ENCODE measurements at regions not wholly inside any gene's neighbourhood (a gene's known extent, or its start where the extent isn't known, plus 50 kb on each side); places are given as distances from the start of the nearest gene placed in this dataset.

DNA sequence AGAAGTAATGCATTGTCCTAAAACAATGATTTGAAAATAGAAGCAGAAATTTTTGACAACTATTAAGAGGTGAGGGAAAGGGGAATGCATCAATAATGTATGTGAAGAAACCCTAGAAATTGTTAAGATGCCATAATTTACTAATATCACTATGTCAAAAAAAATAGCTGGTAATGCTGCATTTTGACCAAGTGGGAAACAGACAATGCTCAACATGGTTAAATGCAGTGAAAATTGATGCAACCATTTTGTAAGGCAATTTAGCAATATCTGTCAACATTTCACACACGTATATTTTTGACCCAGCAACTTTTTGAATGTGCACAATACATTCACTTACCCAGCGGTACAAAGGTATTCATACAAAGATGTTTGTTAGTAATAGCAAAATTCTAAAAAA is 381.6 kb downstream of the CDH11 start:
- TF ChIP-seq SIN3A (IDR thresholded peaks at IDR 0.05; ENCODE audit: borderline replicate concordance, insufficient read depth, low read length) (no peak), POLR2AphosphoS5 (IDR thresholded peaks at IDR 0.05; ENCODE audit: low read depth, low read length) (no peak), FOXP2 (optimal IDR thresholded peaks at IDR 0.05; ENCODE audit: borderline replicate concordance, extremely low read depth, extremely low read length, insufficient read depth) (no peak)

Data from PFSK-1 (cell line).